Ramos (cell line): ENCODE measurements at regions not wholly inside any gene's neighbourhood (a gene's known extent, or its start where the extent isn't known, plus 50 kb on each side); places are given as distances from the start of the nearest gene placed in this dataset.

ENCODE experiments used
- in situ Hi-C: fragments of 300-500 bp; cut with MboI; formaldehyde crosslinking; loops from one replicate; pipeline ENCODE4 v1.14.3; 2022; ENCODE audit warnings: low sequenced_read_pairs; ENCODE audit not compliant: unreplicated experiment

GRCh38 chrX:40158036-40158706, 60.4 kb upstream of the BCOR start:
- in situ Hi-C loops: loop anchor here (25.0 kb wide), 2 partner anchors 346 to 1346 kb away; partner anchors contain the start of gene MID1IP1

DNA sequence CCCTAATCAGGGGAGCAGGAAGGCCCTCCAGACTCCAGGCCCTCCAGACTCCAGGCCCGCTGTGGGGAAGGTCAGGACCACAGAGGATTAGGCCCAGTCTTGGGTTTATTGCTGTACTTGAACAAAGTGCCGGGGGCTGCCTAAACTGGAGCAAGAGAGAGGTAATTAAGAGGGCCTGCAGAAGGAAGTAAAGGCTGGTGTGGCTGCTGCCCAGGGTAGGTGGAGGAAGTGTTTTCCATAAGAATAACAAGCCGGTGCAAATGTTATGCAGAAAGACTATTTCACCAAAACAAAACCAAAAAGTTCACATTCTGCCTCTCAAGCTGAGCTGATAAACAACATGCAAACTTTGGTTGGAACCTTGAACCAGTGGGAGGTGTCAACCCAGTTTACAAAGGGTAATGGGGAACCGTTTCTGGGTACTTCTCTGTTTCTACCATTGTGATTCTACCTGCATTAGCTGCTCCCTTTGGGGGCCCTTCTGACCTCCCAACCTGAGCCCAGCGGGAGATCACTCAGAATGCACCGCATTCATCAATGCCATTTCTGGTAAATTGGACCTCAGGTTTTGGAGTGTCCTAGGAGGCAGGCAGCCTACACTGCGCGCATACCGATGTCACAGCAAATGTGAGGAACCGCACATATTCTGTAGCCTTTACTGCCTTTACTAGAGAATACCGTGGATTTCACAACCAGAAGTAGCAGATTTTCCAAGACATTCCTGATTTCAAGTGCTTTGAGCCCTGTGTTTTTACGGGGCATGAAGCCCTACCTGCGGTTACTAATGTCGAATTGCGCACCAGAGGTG, 59.7 kb upstream of the BCOR start:
- in situ Hi-C loops: loop anchor here (25.0 kb wide), 2 partner anchors 345 to 1345 kb away; partner anchors contain the start of gene MID1IP1

DNA sequence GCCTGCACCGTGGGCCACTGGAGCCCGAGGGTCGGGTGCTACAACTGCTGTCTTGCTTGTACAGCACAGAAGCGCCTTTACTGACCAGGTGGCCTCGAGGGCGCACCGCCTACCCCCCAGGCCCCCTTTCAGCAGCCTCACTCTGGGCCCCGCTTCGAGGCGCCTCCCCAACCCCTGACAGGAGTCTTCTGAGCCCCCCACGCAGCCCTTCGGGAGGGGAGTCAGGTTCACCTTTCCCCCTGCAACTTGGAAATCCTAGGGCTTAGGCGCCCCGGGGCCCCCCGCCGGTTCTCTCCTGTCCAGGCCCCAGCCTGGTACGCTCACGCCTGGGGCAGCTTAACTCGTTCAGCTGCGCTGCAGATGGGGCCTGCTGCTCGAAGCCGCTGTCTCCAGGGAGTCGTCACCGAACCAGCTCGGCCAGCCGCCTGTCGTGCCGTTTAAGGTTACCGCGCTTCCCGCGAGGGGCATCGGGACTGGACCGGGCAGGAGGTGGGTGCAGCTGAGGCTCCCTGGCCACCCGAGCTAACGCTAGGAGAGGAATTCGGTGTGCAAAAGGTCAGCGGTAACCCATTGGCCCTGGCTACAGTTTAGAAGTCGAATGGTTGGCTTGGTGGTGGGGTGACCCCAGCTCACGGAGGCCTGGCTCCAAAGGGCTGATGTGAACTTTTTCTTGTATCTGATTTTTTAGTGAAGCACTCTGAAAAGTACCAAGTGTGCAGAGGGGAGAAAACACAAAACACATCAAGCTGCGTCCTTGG, 58.9 kb upstream of the BCOR start:
- in situ Hi-C loops: loop anchor here (25.0 kb wide), 2 partner anchors 344 to 1344 kb away; partner anchors contain the start of gene MID1IP1

DNA sequence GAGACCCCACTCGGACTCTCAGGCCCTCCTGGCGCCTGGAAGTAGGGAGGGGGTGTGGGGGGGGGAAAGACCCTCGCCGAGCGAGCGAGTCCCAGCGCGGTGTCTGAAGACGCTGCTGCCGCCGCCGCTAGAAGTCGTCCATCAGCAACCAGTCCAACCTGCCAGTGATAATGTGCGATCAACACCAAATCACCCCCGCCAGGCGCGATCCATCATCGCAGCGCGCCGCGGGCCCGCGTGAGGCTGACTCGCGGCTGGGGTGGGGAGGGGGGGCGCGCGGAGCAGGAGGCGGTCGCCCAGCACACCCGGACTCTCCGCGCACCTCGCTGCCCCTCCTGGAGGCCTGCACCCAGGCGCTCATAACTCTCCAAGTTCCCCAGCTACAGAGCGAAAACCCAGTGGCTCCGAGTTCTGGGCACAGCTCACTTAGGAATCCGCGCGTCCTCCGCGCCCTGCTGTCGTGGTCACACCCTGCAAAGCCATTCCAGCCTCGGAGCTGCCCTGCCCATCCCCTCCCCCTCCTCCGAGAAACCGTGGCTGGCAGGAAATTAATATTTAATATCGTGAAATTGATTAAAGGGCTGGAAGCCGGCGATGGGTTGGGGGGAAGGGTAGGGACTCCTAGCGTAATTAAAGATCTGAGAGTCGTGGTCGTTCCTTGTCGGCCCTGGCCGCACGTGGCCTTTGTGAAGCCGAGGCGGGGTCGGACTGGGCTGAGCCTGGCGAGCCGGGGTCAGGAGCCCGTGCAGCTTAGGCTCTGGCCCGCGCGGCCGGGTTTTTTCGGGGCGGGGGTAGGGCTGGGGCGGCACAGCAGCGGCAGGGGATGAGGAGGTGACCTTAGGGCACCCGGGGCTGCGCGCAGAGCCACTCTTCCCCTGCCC, 58.1 kb upstream of the BCOR start:
- in situ Hi-C loops: loop anchor here (25.0 kb wide), 2 partner anchors 344 to 1344 kb away; partner anchors contain the start of gene MID1IP1

DNA sequence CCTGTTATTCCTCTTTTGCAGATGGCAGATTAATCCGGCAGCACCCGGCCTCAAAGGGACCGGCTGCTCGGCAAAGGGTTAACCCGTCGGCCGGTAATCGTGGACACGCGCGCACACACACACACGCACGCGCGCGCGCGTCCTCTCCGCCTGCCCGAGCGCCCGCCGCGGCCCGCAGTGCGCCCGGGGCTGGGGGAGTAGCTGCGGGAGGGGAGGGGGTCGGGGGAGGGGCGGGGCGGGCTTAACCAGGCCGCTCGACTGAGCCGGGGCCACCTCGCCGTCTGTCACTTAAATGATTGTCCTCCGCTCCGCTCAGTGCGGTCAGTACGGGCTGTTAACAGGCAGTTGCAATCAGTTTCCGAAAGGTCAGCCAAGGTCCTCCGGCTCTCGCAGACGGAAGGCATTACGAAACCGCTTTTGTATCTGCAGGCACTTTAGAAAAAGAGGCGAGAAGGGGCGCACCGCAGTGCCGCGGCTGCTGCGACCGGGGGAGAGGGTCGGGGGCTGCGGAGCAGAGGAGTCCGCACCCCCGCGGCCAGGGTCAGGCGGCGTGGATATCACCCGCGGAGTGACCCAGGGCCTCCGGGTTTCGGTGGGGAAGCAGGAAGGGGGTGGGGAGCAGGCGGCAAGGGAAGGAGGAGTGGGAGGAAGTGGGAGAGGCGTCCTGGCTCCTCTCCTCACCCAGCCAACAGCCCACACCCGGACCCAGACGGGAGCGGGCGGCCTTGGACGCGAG, 57.3 kb upstream of the BCOR start:
- in situ Hi-C loops: loop anchor here (25.0 kb wide), 2 partner anchors 343 to 1343 kb away; partner anchors contain the start of gene MID1IP1

DNA sequence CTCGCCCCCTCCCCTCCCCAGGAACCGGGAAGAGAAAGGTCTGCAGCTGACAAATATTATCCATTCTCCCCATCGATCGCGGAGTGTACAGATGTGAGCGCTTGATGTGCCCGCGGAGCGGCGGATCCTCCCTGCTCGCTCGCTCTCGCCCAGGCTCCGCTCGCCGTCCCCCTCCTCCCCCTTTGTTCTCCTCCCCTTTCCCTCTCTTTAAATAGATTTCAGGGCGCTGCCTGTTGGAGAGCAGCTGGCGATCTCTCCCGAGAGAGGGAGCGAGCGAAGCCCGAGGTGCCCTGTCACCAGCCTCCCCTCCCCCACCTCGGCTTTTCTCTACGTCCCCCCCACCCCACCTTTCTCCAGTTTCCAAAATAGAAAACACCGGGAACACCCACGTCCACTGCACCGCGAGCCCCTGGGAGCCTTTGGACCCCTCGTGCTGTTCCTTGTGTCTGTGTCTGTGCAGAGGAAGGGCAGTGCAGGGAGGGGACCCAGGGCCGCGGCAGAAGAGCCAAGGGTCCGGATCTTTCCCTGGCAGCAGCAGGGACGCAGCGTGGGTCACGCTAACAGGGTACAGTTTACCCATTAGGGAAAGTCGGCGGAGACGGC, 56.6 kb upstream of the BCOR start:
- in situ Hi-C loops: loop anchor here (25.0 kb wide), 2 partner anchors 342 to 1342 kb away; partner anchors contain the start of gene MID1IP1

GRCh38 chrX:40153345-40154249, 55.8 kb upstream of the BCOR start:
- in situ Hi-C loops: loop anchor here (25.0 kb wide), 2 partner anchors 341 to 1341 kb away; partner anchors contain the start of gene MID1IP1

DNA sequence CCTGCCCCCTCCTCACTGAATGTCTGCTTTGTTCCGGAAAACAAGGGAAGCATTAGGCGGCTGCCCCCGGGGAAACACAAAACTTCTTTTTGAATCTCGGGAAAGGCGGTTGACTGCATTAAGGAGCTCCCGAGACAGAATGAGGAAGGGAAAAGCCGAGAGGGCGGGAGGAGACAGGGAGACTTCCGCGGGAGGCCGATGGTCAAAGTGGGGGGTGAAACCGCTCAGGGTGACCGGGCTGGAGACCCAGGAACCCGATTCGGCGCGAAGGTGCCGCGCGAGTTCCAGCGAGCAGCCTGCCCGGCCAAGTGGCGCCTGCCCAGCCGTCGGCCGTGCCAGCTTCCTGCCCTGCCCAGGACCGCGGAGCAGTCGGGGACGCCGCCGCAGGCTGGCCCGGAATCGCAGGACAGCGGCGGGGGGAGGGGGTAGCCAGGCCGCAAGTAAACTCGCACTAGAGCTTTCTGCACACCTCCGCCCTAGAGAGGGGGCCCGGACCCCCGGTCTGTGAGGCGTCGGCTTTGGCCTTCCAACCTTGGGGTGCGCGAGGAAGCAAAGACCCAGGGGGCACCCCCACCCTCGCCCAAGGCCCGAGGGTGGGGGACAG, 55.1 kb upstream of the BCOR start:
- in situ Hi-C loops: loop anchor here (25.0 kb wide), 2 partner anchors 341 to 1341 kb away; partner anchors contain the start of gene MID1IP1

GRCh38 chrX:40152173-40152711, 54.5 kb upstream of the BCOR start:
- in situ Hi-C loops: loop anchor here (25.0 kb wide), 2 partner anchors 340 to 1340 kb away; partner anchors contain the start of gene MID1IP1

GRCh38 chrX:40151211-40152172, 53.7 kb upstream of the BCOR start:
- in situ Hi-C loops: loop anchor here (25.0 kb wide), 2 partner anchors 339 to 1339 kb away; partner anchors contain the start of gene MID1IP1

DNA sequence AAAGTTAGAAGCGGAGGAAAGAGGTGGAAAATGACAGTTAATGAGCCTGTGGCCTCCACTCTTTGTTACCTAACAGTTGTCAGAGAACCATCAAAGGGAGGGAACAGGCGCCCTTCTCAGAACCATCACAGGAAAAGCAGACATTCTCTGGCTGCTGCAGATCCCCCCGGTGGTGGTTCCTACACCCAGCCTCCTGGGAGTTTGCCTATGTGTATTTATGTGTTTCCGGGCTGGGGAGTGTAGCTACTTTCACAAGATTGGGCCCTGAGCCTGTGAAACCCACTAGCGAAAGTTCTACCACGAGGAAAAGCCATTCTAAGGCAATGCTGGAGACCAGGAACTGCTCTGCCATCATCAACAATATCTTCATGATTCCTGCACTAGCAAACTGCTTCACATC, 52.7 kb upstream of the BCOR start:
- in situ Hi-C loops: loop anchor here (25.0 kb wide), 2 partner anchors 338 to 1338 kb away; partner anchors contain the start of gene MID1IP1

DNA sequence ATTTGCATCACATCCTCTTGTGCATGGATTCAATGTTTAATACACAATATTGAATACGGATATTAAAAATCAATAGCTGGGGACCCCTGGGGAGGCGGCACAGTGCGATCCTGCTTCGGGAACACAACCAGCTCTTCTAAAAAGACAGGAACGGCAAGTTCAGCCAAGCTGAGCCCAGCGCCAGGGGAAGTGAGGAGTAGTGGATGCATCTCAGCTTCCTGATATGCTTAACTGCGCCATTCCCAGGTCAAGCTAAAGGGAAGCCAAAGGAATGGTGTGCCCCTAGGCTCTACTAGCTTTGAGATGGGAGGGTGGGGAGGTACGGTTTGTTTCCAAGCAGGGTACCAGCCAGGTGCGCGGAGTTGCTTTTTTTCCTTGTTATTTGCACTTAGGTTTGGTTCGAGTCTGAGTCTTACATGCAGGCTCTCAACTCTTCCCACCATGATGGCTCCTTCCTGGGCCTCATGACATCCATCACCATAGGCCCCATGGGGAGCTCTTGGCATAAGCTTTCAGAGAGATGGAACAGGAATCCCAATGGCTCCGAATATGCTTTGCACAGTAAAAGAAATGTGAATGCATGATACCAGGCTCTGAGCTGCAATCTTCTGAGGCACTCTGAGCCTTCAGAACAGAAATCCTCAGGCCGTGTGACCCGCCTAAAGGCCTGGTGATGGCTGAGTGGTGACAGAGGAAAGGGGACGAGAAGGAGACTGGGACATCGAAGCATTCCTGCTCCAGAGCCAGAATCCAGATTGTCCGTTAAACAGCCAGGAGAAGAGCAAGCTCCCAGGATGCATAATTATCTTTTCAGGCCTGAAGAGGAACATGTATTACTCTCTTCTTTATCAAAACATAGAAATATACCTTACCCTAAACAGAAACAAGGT, 51.8 kb upstream of the BCOR start:
- in situ Hi-C loops: loop anchor here (25.0 kb wide), 2 partner anchors 337 to 1337 kb away; partner anchors contain the start of gene MID1IP1

DNA sequence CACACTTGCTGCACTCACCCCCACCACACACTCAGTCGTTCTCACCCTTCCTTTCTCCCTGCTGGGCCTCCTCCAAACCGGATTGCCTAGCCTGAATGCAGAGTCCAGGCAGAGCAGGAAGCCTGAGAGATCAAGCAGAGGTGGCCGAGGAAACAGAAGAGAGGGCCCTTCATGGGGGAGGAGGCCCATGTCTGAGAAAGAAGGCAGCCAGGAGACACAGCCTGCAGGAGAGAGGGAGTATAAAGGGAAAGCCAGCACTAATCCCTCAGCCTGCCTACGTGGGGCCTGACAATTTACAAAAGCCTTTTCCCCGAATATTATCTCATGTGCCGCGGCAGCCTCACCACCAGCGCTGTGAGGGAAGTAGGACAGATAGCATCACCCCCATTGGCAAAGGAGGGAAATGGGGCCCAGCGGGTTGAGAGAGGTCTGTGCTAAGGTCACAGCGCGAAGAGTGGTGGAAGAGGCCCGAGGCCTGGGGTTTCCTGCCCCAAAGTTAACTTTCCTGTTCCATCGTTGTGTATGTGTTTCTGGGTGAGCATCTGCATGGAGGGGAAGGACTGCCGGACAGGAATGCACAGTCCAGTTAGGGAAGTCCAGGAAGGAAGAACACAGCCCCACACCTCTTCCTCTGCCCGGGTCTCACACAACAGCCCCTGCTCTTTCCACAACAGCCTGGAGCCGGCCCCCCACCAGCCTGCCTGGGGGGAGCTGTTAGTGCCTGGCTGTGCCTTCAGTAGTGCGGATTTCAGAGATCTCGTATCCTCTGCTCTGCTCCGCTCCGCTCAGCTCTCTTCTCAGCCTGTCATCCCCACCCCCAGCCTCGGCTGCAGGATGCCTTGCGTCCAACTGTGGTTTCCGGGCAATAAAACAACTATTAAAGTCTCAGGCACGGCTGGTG, 50.9 kb upstream of the BCOR start:
- in situ Hi-C loops: no loop called here
